Naive thymus-derived CD8-positive, alpha-beta T cell (primary cell): ENCODE measurements at regions not wholly inside any gene's neighbourhood (a gene's known extent, or its start where the extent isn't known, plus 50 kb on each side); places are given as distances from the start of the nearest gene placed in this dataset.
A peak's percentile ranks its signal among the peaks of the same experiment; 100 is the strongest.
"Not testable (repeated sequence)": the region's sequence is repeated elsewhere in the genome, so short reads cannot be mapped to it uniquely, and the experiment has no call there.

Experiments
- ATAC-seq, 2 donors: fragments of 150-1000 bp; cut with Tn5 transposase in 1 of 2; sonication (Bioruptor Pico), chemical (Tn5 transposase) in 1 of 2; 1 replicate in 1 of 2; 2 replicates in 1 of 2; pipeline ENCODE4 v1.10.0; 2021; ENCODE audit warnings: mild to moderate bottlenecking in 2 of 2, moderate library complexity in 2 of 2
- POLR2A ChIA-PET: fragments of 350-600 bp; sonication (Branson Sonifier 250); formaldehyde crosslinking; loops from one replicate; lab custom pipeline; 2021; ENCODE audit warnings: antibody characterized with exemption; lab: Charles Lee
- DNase-seq, 10 donors: peaks; one replicate each; pipeline versions ENCODE4 v3.0.0 to v3.0.0-alpha.2; 2020 to 2022
- H3K27ac Mint-ChIP-seq, 10 donors: one replicate each; pipeline ENCODE4 v1.8.0; 2020 to 2022; ENCODE audit warnings: mild to moderate bottlenecking in 10 of 10, mixed read lengths in 10 of 10, moderate library complexity in 4 of 10, inconsistent platforms in 1 of 10
- H3K27me3 Mint-ChIP-seq, 5 donors: one replicate each; pipeline ENCODE4 v1.8.0; 2021 to 2022; ENCODE audit warnings: mixed read lengths in 5 of 5
- H3K36me3 Mint-ChIP-seq, 3 donors: one replicate each; pipeline ENCODE4 v1.8.0; 2020 to 2022; ENCODE audit warnings: mixed read lengths in 3 of 3, mild to moderate bottlenecking in 2 of 3, inconsistent platforms in 1 of 3
- H3K4me1 Mint-ChIP-seq, 4 donors: one replicate each; pipeline ENCODE4 v1.8.0; 2021 to 2022; ENCODE audit warnings: mixed read lengths in 4 of 4
- H3K4me3 Mint-ChIP-seq, 10 donors: one replicate each; pipeline ENCODE4 v1.8.0; 2020 to 2022; ENCODE audit warnings: mild to moderate bottlenecking in 10 of 10, mixed read lengths in 10 of 10, moderate library complexity in 6 of 10, inconsistent platforms in 1 of 10
- H3K9me3 Mint-ChIP-seq, 9 donors: one replicate each; pipeline ENCODE4 v1.8.0; 2020 to 2022; ENCODE audit warnings: mixed read lengths in 9 of 9, mild to moderate bottlenecking in 3 of 9, inconsistent platforms in 1 of 9, moderate library complexity in 1 of 9

GRCh38 chr19:24029941-24030636, 56.9 kb upstream of the ZNF254 start:
- ATAC-seq (no peak), DNase-seq (no peak)
- Mint-ChIP-seq H3K27ac (peak overlapping the region in 3 of 10 donors; percentile 20 to 83 (median 67)), H3K36me3 (peaks cover 0 to 3% (median 2%) of the 10 kb centered on the region in 3 donors), H3K27me3 (no peaks in the 10 kb centered on the region), H3K9me3 (no peaks in the 10 kb centered on the region), H3K4me3 (no peak overlapping the region), H3K4me1 (peaks cover 4 to 35% (median 26%) of the 10 kb centered on the region in 4 donors)
- POLR2A ChIA-PET: interaction anchor here (0.5 kb wide), 1 partner anchor 948 kb away, joined by 3 read pairs; no protein-coding TSS in a partner anchor

DNA sequence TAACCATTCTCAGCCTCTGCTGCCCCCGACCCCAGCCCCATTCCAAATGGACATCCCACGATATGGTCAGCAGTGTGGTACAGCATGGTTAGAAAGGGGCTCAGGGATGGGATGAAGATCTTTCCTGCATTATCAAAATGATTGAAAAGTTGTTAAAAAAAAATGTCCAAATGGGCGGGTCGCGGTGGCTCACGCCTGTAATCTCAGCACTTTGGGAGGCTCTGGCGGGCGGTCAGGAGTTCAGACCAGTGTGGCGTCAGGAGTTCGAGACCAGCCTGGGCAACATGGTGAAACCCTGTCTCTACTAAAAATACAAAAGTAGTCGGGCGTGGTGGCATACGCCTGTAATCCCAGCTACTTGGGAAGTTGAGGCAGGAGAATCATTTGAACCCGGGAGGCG, 54.3 kb upstream of the ZNF254 start:
- Mint-ChIP-seq H3K27ac (peak overlapping the region in 9 of 10 donors; percentile 86 to 100 (median 99)), H3K9me3 (no peaks in the 10 kb centered on the region), H3K4me1 (peaks cover 14 to 54% (median 46%) of the 10 kb centered on the region in 4 donors), H3K4me3 (peak overlapping the region; percentile 97 to 100 (median 99)), H3K36me3 (peaks cover 14 to 23% (median 17%) of the 10 kb centered on the region in 3 donors), H3K27me3 (no peaks in the 10 kb centered on the region)
- POLR2A ChIA-PET: interaction anchor here (0.7 to 2.4 kb wide), 8 partner anchors 12 to 782 kb away, joined by 3 to 17 read pairs (median 11); partner anchors contain the start of genes ZNF254, ZNF681, ZNF724 and ZNF726
- no peak for DNase-seq
- ATAC-seq: no peak

- Mint-ChIP-seq H3K9me3 (no peaks in the 10 kb centered on the region), H3K4me3 (peak overlapping the region; percentile 97 to 100 (median 99)), H3K36me3 (peaks cover 16 to 28% (median 17%) of the 10 kb centered on the region in 3 donors), H3K4me1 (peaks cover 14 to 56% (median 50%) of the 10 kb centered on the region in 4 donors), H3K27me3 (no peaks in the 10 kb centered on the region), H3K27ac (peak overlapping the region; percentile 96 to 100 (median 99))
- POLR2A ChIA-PET: interaction anchor here (0.6 to 2.4 kb wide), 16 partner anchors 13 to 1981 kb away, joined by 3 to 17 read pairs (median 4); partner anchors contain the start of genes ZNF254, ZNF257, ZNF492 and ZNF675
- ATAC-seq (peak; percentile 98 to 99), DNase-seq (peak; percentile 69 to 92 (median 82))
Measured at GRCh38 chr19:24033301-24033962, 53.6 kb upstream of the ZNF254 start.

DNA sequence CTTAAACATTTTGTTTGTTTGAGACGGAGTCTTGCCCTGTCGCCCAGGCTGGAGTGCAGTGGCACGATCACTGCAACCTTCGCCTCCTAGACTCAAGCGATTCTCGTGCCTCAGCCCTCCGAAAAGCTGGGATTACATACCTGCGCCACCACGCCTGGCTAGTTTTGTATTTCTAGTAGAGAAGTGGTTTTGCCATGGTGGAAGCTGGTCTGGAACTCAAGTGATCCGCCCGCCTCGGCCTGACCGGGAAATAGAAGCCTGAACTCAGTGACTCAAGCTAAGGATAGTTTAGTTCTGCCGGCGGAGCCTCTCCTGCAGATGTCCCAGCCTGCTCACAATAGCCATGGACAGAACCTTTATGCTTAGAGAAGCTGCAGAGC, 53.0 kb upstream of the ZNF254 start:
- no peaks in the 10 kb centered on the region for H3K27me3 Mint-ChIP-seq
- ATAC-seq: peak; percentile 28 to 31

DNA sequence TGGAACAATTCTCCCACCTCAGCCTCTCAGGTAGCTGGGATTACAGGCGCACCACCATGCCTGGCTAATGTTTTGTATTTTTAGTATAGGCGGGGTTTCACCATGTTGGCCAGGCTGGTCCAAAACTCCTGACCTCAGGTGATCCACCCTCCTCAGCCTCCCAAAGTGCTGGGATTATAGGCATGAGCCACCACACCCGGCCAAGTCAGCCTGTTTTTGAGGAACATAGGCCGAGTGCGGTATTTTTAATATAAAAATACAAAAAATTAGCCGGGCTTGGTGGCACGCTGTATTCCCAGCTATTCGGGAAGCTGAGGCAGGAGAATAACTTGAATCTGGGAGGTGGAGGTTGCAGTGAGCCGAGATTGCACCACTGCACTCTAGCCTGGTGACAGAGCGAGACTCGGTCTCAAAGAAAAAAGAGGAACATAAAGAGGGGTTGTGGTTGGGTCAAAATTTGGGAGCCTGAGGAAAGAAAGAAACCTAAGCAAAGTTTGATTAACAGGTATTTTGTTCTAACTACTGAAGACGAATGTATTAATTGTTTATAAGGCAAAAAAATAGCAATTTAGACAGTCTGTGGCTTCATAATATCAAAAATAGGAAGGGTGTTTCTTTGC, 51.6 kb upstream of the ZNF254 start:
- Mint-ChIP-seq H3K27ac (peak overlapping the region in 8 of 10 donors; percentile 40 to 100 (median 70)), H3K4me3 (peak overlapping the region; percentile 45 to 100 (median 99)), H3K4me1 (peaks cover 23 to 71% (median 66%) of the 10 kb centered on the region in 4 donors), H3K36me3 (peaks cover 24 to 42% (median 29%) of the 10 kb centered on the region in 3 donors)
- not testable (repeated sequence) for H3K9me3 Mint-ChIP-seq, DNase-seq, ATAC-seq, H3K27me3 Mint-ChIP-seq
- POLR2A ChIA-PET: interaction anchor here (0.7 to 1.4 kb wide), 2 partner anchors 52 to 1041 kb away, joined by 3 to 4 read pairs; partner anchors contain the start of gene ZNF254

More for the DNA sequence above, 53.0 kb upstream of the ZNF254 start:
- no peaks in the 10 kb centered on the region for H3K9me3 Mint-ChIP-seq
- peaks cover 18 to 61% (median 54%) of the 10 kb centered on the region in 4 donors for H3K4me1 Mint-ChIP-seq
- peaks cover 20 to 32% (median 22%) of the 10 kb centered on the region in 3 donors for H3K36me3 Mint-ChIP-seq
- H3K27ac Mint-ChIP-seq: peak overlapping the region; percentile 96 to 100 (median 99)
- DNase-seq: peak in 7 of 10 donors; percentile 1 to 51 (median 14)
- H3K4me3 Mint-ChIP-seq: peak overlapping the region; percentile 97 to 100 (median 99)
- POLR2A ChIA-PET: interaction anchor here (0.6 to 2.4 kb wide), 14 partner anchors 14 to 1981 kb away, joined by 3 to 17 read pairs (median 6); partner anchors contain the start of genes ZNF254, ZNF257, ZNF492 and ZNF675
